Hepatocyte (in vitro differentiated cells): ENCODE measurements at regions not wholly inside any gene's neighbourhood (a gene's known extent, or its start where the extent isn't known, plus 50 kb on each side); places are given as distances from the start of the nearest gene placed in this dataset.

ENCODE experiments used
- DNase-seq: peaks from one replicate; pipeline ENCODE4 v3.0.0-alpha.2; 2016; ENCODE audit warnings: low spot score
- H2AFZ ChIP-seq: fragments of 200-600 bp; sonication (generic); 2 replicates; pipeline ENCODE4 v1.6.0; 2016; ENCODE audit warnings: antibody characterized with exemption, mild to moderate bottlenecking
- H3K27ac ChIP-seq: fragments of 200-600 bp; sonication (generic); 2 replicates; pipeline ENCODE4 v1.5.1; 2016; ENCODE audit warnings: mild to moderate bottlenecking
- H3K27me3 ChIP-seq: fragments of 200-600 bp; sonication (generic); 2 replicates; pipeline ENCODE4 v1.6.1; 2016
- H3K36me3 ChIP-seq: fragments of 200-600 bp; sonication (generic); replicated peaks from 2 replicates; pipeline ENCODE4 v1.5.1; 2016; ENCODE audit warnings: low read depth; ENCODE audit not compliant: insufficient read depth
- H3K4me1 ChIP-seq: fragments of 200-600 bp; sonication (generic); 2 replicates; pipeline ENCODE4 v1.5.1; 2016; ENCODE audit warnings: mild to moderate bottlenecking, moderate library complexity; ENCODE audit not compliant: insufficient read depth
- H3K4me2 ChIP-seq: fragments of 200-600 bp; sonication (generic); 2 replicates; pipeline ENCODE4 v1.6.0; 2016
- H3K4me3 ChIP-seq: fragments of 200-600 bp; sonication (generic); 2 replicates; pipeline ENCODE4 v1.5.1; 2016; ENCODE audit warnings: mild to moderate bottlenecking
- H3K79me2 ChIP-seq: fragments of 200-600 bp; sonication (generic); 2 replicates; pipeline ENCODE4 v1.6.0; 2017; ENCODE audit warnings: mild to moderate bottlenecking
- H3K9me2 ChIP-seq: fragments of 200-600 bp; sonication (generic); replicated peaks from 2 replicates; pipeline ENCODE4 v1.6.0; 2017; ENCODE audit warnings: mild to moderate bottlenecking; ENCODE audit not compliant: insufficient read depth
- H3K9me3 ChIP-seq: fragments of 200-600 bp; sonication (generic); 2 replicates; pipeline ENCODE4 v1.5.1; 2016; ENCODE audit warnings: low read depth, mild to moderate bottlenecking
- H4K20me1 ChIP-seq: fragments of 200-600 bp; sonication (generic); 2 replicates; pipeline ENCODE4 v1.6.0; 2016; ENCODE audit warnings: mild to moderate bottlenecking; ENCODE audit not compliant: insufficient read depth, poor library complexity, severe bottlenecking
- EZH2 ChIP-seq: fragments of 200-600 bp; sonication (generic); IDR thresholded peaks from 2 replicates; pipeline ENCODE4 v1.6.1; 2016; ENCODE audit warnings: antibody characterized with exemption, mild to moderate bottlenecking, borderline replicate concordance
- EZH2phosphoT487 ChIP-seq: fragments of 200-600 bp; sonication (generic); IDR thresholded peaks from one replicate; pipeline ENCODE4 v1.6.1; 2018; ENCODE audit warnings: antibody characterized with exemption, mild to moderate bottlenecking, low read depth, moderate library complexity; ENCODE audit not compliant: unreplicated experiment, severe bottlenecking
- WGBS: methylation state at CpG from one replicate; pipeline ENCODE4 v1.1.6; 2016; ENCODE audit warnings: low lambda C conversion rate; ENCODE audit errors: missing lambda C conversion rate; 5-methylcytosine and 5-hydroxymethylcytosine counted together
- TF ChIP-seq, protein P1 (sequence below): fragments of 200-600 bp; sonication (generic); IDR thresholded peaks from 2 replicates; pipeline ENCODE4 v1.5.1; 2016; ENCODE audit warnings: antibody characterized with exemption, mild to moderate bottlenecking; ENCODE audit not compliant: poor library complexity

DNA sequence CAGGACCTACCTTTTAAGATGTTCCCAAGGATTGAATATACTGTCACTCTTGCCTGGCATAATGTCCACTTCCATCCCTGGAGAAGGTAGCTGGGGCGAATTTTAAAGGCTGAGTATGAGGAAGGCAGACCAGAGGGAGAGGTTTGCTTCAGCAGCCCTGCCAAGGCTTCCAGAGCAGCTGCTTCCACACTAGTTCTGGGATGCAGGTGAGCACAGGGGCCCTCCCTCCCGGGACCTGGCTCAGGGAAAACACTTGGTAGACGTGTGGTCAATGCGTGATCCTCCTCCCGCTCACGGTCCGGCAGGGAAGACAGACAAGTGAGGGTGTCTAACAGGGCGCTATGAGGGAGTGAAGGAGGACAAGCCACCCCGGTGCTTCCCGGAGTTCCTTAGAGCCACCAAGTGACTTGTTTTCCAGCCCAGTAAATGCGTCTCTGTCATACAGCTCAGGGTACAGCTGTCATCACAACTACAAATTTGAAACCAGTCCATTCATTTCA lies 327.6 kb downstream of the ARRDC4 start:
- 90% methylated on average over 11 of the region's 11 CpGs for WGBS
- TF ChIP-seq EZH2phosphoT487, result no peak
- TF ChIP-seq, protein P1, sequence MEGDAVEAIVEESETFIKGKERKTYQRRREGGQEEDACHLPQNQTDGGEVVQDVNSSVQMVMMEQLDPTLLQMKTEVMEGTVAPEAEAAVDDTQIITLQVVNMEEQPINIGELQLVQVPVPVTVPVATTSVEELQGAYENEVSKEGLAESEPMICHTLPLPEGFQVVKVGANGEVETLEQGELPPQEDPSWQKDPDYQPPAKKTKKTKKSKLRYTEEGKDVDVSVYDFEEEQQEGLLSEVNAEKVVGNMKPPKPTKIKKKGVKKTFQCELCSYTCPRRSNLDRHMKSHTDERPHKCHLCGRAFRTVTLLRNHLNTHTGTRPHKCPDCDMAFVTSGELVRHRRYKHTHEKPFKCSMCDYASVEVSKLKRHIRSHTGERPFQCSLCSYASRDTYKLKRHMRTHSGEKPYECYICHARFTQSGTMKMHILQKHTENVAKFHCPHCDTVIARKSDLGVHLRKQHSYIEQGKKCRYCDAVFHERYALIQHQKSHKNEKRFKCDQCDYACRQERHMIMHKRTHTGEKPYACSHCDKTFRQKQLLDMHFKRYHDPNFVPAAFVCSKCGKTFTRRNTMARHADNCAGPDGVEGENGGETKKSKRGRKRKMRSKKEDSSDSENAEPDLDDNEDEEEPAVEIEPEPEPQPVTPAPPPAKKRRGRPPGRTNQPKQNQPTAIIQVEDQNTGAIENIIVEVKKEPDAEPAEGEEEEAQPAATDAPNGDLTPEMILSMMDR, result no peak
- TF ChIP-seq EZH2, result no peak
- peaks cover 24% of the 10 kb centered on the region for H3K27me3 ChIP-seq
- no peaks in the 10 kb centered on the region for H4K20me1 ChIP-seq
- H3K4me3 ChIP-seq, result no peak overlapping the region
- H3K9me2 ChIP-seq, result no peaks in the 10 kb centered on the region
- H3K9me3 ChIP-seq, result no peaks in the 10 kb centered on the region
- no peak overlapping the region for H3K27ac ChIP-seq
- H3K79me2 ChIP-seq, result no peaks in the 10 kb centered on the region
- no peak overlapping the region for H2AFZ ChIP-seq
- no peak overlapping the region for H3K4me2 ChIP-seq
- DNase-seq, result no peak
- peaks cover 5% of the 10 kb centered on the region for H3K4me1 ChIP-seq
- H3K36me3 ChIP-seq, result no peaks in the 10 kb centered on the region

DNA sequence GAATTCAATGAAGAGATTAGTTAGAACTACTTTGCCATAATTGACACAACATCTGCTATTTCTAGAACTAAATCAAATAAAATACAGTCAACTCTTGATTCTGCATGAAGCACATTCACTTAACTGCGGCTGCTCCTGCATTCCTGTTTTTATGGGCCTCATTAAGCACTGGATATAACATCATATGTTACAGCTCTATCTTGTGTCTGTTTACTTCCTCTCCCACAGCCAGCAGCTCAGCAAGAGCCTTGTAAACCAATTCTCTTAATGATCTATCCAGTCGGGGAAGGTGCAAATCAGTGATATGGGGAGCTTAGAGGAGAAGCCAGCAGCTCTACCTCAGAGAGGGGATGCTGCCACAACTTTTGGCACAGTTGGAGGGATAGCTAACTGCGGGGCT lies 329.2 kb downstream of the ARRDC4 start:
- Histone ChIP-seq H3K4me1 (peaks cover 5% of the 10 kb centered on the region), H3K4me2 (no peak overlapping the region), H3K27ac (no peak overlapping the region), H4K20me1 (no peaks in the 10 kb centered on the region), H3K36me3 (no peaks in the 10 kb centered on the region), H3K9me2 (no peaks in the 10 kb centered on the region), H2AFZ (no peak overlapping the region), H3K4me3 (no peak overlapping the region), H3K79me2 (no peaks in the 10 kb centered on the region), H3K9me3 (no peaks in the 10 kb centered on the region), H3K27me3 (peaks cover 40% of the 10 kb centered on the region)
- 41% methylated on average over 3 of the region's 3 CpGs for WGBS
- peak; percentile 25 for DNase-seq
- TF ChIP-seq EZH2, result no peak
- TF ChIP-seq, protein P1, result no peak
- TF ChIP-seq EZH2phosphoT487, result no peak

DNA sequence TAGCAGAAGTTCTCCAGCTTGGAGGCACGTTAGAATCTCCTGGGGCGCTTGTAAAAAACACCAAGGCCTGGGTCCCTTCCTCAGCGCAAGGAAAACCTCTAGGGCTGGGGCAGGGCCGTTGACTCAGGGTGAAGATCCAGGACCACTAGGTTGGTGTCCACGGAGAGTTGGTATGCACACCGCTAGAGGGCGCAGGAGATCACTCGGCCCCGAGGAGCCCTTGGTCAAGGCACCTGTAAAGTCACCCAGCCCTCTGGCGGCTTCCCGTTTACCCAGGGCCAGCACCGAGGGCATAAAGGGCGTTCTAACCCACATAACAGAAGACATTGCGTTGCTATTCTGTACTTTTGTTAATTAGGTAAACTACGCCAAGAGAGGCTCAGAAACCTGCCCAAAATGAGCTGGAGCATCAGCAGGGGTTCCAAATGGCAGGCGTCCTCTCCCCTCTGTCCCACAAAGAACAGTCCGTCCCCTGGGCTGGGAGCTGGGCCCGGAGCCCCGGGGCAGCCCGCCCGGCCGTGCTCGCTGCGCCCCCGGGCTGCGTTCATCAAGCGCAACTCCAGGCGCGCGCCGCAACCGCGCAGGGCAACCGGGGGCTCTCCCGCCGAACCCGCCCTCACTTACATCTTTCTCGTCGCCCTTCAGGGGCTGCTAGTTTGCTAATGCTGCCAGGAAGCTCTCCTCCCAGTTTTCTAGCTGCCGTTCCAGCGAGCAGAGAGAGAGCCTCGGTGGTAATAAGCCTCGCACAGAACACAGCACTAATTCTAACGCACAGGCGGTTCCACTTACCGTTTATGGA lies 332.1 kb downstream of the ARRDC4 start:
- Histone ChIP-seq H3K9me2 (no peaks in the 10 kb centered on the region), H3K4me3 (no peak overlapping the region), H4K20me1 (no peaks in the 10 kb centered on the region), H3K27ac (no peak overlapping the region), H3K27me3 (peaks cover 50% of the 10 kb centered on the region), H3K36me3 (no peaks in the 10 kb centered on the region), H3K4me1 (peaks cover 5% of the 10 kb centered on the region), H3K9me3 (no peaks in the 10 kb centered on the region), H3K79me2 (no peaks in the 10 kb centered on the region), H2AFZ (peak overlapping the region; percentile 40), H3K4me2 (peak overlapping the region; percentile 78)
- DNase-seq, result peak; percentile 68
- no peak for TF ChIP-seq EZH2phosphoT487
- TF ChIP-seq, protein P1, result peak; percentile 64
- 4% methylated on average over 46 of the region's 46 CpGs for WGBS
